ENCODE measurements at regions not wholly inside any gene's neighbourhood (a gene's known extent, or its start where the extent isn't known, plus 50 kb on each side); places are given as distances from the start of the nearest gene placed in this dataset.
"Not testable (repeated sequence)": the region's sequence is repeated elsewhere in the genome, so short reads cannot be mapped to it uniquely, and the experiment has no call there.

- no peak for DNase-seq
Measured at GRCh38 chr1:198809247-198809646, 170.4 kb downstream of the PTPRC start.

DNA sequence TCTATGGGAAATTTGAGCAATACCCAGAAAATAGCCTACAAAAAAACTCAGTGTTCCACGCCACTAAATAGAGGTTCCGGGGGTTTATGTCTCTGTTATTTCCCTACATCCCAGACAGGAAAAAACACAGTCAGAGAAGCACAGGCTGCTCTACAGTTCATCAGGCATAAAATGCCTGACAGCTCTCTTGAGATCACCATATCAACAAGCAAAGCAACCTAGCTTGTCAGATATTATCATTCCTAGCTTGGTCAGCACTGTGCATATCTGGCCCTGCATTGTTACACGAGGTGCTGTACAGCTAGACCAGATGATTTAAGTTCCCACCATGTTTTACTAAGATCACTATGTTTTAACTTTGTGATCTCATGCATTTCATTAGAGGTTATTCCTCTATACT lies 172.6 kb downstream of the PTPRC start:
- no peak for DNase-seq

- DNase-seq: no peak
Measured at GRCh38 chr1:198823626-198824025, 184.8 kb downstream of the PTPRC start.

GRCh38 chr1:198825254-198825653 lies 186.4 kb downstream of the PTPRC start:
- no peak for DNase-seq

GRCh38 chr1:198829356-198829755 lies 190.5 kb downstream of the PTPRC start:
- no peak for DNase-seq

GRCh38 chr1:198829944-198830343 lies 191.1 kb downstream of the PTPRC start:
- no peak for DNase-seq

GRCh38 chr1:198830412-198830811 lies 191.6 kb downstream of the PTPRC start:
- DNase-seq: no peak

GRCh38 chr1:198833706-198834503 lies 195.1 kb downstream of the PTPRC start:
- DNase-seq: no peak

- no peak for DNase-seq
Measured at GRCh38 chr1:198837278-198838021, 198.6 kb downstream of the PTPRC start.

DNA sequence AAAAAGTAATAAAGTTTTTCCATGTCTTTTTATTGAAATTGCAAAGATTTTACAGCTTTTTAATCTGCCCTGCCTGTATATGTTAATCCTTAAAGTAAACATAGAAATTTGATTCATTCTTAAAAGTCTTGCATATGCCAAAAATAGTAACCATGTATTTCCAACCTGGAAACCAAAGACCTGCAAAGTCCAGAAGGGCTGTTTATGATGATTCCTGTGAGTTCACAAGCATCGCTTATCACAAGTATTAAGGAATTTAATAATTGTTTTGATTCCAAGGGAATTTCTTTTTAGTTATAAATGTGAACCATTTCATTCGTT lies 199.1 kb downstream of the PTPRC start:
- DNase-seq: no peak

- no peak for DNase-seq
Measured at GRCh38 chr1:198841477-198841876, 202.6 kb downstream of the PTPRC start.

- no peak for DNase-seq
Measured at GRCh38 chr1:198842686-198843085, 203.8 kb downstream of the PTPRC start.

DNA sequence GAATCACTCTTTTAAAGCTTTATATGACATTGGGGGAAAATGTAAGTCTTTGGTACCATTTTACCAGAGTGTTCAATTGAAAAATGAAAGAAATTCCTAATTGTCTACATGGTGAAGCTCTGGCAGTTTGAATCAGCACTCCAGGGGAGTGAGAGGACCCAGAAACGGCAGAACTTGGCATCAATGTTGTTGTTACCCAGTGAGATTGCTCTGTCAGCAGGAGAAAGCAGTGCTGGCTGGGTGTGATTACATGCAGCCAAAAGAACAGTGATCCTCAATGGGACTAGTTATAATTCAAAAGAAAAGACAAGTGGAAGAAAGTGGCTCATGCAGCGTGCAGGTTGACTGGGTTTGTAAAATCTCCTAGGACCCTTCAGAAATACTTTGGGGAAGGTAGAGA lies 206.4 kb downstream of the PTPRC start:
- DNase-seq: no peak

DNA sequence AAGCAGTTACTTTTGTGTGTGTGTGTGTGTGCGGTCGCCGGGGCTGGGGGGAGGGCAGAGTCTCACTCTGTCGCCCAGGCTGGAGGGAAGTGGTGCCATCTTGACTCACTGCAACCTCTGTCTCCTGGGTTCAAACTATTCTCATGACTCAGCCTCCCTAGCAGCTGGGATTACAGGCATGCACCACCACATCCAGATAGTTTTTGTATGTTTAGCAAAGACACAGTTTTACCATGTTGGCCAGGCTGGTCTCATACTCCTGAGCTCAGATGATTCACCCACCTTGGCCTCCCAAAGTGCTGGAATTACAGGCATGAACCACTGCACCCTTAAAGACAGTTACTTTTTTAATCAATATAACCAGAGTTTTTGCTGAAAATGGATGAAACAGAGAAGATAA lies 207.0 kb downstream of the PTPRC start:
- DNase-seq: no peak

- no peak for DNase-seq
Measured at GRCh38 chr1:198846556-198846955, 207.7 kb downstream of the PTPRC start.

GRCh38 chr1:198848206-198848605 lies 209.4 kb downstream of the PTPRC start:
- no peak for DNase-seq

GRCh38 chr1:198848649-198849048 lies 209.8 kb downstream of the PTPRC start:
- no peak for DNase-seq

DNA sequence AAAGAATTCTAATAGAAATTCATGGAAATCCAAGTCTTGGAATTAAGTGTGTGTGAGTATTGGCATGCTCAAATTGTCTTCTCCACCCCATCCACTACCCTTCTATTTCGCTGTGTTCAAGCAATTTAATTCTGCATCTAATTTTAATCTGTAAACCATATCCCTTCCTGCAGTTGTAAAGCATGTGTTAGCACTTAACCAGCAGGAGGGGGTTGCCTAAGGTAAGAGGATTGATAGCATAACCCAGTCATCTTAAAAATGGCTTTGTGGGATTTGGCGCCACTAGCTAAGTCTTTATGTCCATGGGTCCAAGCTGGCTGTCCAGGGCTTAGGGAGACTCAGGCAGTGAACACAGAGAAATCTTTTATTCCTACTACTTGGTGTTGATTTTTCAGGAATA lies 210.3 kb downstream of the PTPRC start:
- DNase-seq: no peak

- no peak for DNase-seq
Measured at GRCh38 chr1:198850196-198850595, 211.4 kb downstream of the PTPRC start.

- not testable (repeated sequence) for DNase-seq
Measured at GRCh38 chr1:198850966-198851365, 212.1 kb downstream of the PTPRC start.

GRCh38 chr1:198856601-198857000 lies 217.8 kb downstream of the PTPRC start:
- DNase-seq: no peak

DNA sequence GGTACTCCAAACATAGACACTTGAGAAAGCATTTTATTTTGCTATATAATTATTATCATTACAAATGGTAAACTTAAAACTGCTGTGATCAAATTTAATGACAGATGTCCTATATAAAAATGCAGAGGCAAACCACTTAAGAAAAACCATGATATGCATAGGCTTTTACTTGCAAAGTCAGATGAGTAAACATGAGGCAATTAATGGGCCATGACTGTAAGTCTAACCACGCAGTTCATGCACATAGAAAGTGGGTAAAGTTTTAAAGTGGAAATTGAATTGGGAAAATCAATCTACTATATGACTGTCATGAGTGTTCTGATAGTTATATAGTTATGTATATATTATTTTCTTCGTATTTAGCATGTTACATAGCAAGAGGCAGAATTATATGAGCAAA lies 219.2 kb downstream of the PTPRC start:
- no peak for DNase-seq

DNA sequence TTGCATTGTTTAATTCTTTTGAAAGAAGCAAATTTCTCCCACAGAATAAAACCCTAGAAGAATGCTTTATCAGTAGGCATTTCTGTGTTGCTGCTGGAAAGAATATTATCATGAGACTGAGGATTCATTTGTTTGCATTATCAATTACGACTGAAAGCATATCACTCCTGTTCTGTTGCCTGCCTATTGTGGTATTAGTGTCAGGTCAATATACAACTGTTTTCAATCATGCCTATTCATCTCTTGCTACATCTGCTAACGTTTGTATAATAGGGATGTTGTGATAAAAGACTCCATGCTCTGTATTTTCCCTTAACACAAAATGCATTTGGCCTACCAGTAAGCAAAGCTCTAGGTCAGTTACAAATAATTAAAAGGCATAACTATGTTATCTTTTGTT lies 221.5 kb downstream of the PTPRC start:
- DNase-seq: no peak

DNA sequence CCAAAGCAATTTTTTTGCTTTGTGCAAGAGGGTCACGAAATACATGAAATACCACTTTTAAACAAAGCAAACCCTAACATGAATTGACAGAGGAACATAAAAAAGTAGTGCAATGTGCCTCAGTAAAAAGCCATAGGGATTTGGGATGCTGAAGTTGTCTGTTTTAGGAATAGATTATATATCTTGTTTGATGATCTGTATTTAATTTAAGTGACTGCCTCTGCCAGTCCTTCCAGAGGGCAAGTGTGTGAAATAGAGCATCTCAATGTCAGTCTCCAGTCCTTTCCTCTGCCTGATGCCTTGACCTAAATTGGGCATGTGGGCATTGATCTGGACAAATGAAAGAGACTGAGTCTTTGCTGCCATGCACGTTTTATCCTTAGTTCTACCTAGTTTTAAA lies 222.8 kb downstream of the PTPRC start:
- no peak for DNase-seq

DNA sequence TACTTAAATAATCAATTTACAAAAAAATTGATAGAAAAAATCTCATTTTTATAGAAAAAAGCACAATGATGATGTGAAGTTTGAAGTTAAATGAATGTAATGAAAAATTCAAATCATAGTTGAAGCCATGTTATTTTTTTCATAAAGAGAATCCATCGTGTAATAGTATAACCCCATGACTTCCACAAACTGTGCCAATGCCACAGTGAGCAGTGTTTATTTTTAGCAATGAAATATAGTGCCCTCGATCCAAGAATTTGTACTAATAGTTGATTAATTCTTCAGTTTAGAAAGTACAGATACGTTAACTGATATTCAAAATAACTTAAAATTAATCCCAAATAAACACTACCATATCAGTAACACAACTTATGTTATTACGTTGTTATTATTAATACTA lies 225.9 kb downstream of the PTPRC start:
- DNase-seq: no peak
